IPS-NIHi7 (cell line): ENCODE measurements at regions not wholly inside any gene's neighbourhood (a gene's known extent, or its start where the extent isn't known, plus 50 kb on each side); places are given as distances from the start of the nearest gene placed in this dataset.
"Not testable (repeated sequence)": the region's sequence is repeated elsewhere in the genome, so short reads cannot be mapped to it uniquely, and the experiment has no call there.

Source experiments
- DNase-seq: peaks from one replicate; pipeline ENCODE4 v3.0.0; 2012; ENCODE audit warnings: mixed read lengths; ENCODE audit errors: extremely low spot score

- no peak for DNase-seq
These were observed 108.9 kb upstream of the CIBAR2 start for GRCh38 chr16:85220964-85221731.

GRCh38 chr16:85221771-85222154 is 109.5 kb upstream of the CIBAR2 start:
- no peak for DNase-seq

- no peak for DNase-seq
These were observed 110.0 kb upstream of the CIBAR2 start for GRCh38 chr16:85222155-85222863.

- DNase-seq, result no peak
These were observed 113.0 kb upstream of the CIBAR2 start for GRCh38 chr16:85225257-85225656.

GRCh38 chr16:85225721-85226120 is 113.4 kb upstream of the CIBAR2 start:
- no peak for DNase-seq

- DNase-seq, result no peak
These were observed 115.0 kb upstream of the CIBAR2 start for GRCh38 chr16:85227084-85227945.

GRCh38 chr16:85227946-85228862 is 115.9 kb upstream of the CIBAR2 start:
- peak; percentile 80 for DNase-seq

GRCh38 chr16:85228970-85229430 is 116.7 kb upstream of the CIBAR2 start:
- DNase-seq, result no peak

GRCh38 chr16:85229869-85230462 is 117.7 kb upstream of the CIBAR2 start:
- DNase-seq, result no peak

- not testable (repeated sequence) for DNase-seq
These were observed 118.6 kb upstream of the CIBAR2 start for GRCh38 chr16:85230764-85231383.

- DNase-seq, result no peak
These were observed 119.7 kb upstream of the CIBAR2 start for GRCh38 chr16:85231959-85232358.

GRCh38 chr16:85232369-85233142 is 120.3 kb upstream of the CIBAR2 start:
- no peak for DNase-seq

GRCh38 chr16:85233516-85233915 is 121.2 kb upstream of the CIBAR2 start:
- DNase-seq, result no peak

- peak; percentile 99 for DNase-seq
These were observed 122.3 kb upstream of the CIBAR2 start for GRCh38 chr16:85234310-85235204.

- DNase-seq, result peak; percentile 79
These were observed 123.9 kb upstream of the CIBAR2 start for GRCh38 chr16:85235991-85236817.

GRCh38 chr16:85236818-85237150 is 124.5 kb upstream of the CIBAR2 start:
- DNase-seq, result no peak

GRCh38 chr16:85237817-85238216 is 125.5 kb upstream of the CIBAR2 start:
- no peak for DNase-seq

- peak; percentile 76 for DNase-seq
These were observed 126.0 kb upstream of the CIBAR2 start for GRCh38 chr16:85238233-85238647.
